ENCODE measurements at regions not wholly inside any gene's neighbourhood (a gene's known extent, or its start where the extent isn't known, plus 50 kb on each side); places are given as distances from the start of the nearest gene placed in this dataset.

DNA sequence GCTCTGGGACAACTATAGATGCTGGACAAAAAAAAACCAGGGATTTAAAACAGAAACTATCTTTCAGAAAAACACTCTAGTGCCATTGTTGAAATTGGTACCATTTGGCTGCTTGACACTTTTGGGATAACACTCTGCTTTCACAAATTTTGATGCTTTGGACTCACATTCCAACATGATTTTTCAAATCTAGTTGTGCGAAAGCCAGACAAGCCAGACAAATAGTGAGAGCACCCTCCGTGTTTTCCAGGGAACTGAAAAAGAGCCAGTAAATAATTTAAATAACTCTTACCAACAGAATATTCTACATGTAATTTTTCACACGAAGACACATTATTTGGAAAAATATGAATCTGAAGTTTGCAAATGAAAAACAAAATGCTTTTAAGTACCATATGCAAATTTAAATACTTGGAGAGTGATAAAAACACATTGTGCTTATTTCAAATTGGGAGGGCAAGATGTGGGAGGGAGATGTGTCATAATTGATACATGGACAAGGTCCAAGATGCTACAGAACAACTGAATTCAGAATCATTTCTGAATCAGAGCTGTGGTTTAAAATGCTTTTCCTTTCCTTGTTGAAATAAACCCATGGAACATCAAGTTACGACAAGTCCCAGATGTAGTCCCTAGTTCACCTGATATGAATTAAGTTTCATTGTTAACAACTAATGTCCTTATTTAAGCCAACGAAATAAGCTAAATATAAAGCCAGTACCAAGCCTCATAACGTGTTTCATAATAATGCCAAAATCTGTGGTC is 144.2 kb upstream of the SOX2 start:
- Histone ChIP-seq H3K27ac (no peak overlapping the region), H3K4me2 (ENCODE audit: low read length) (no peak overlapping the region), H3K27me3 (ENCODE audit: control insufficient read depth, insufficient read depth, low read length) (no peaks in the 10 kb centered on the region), H3K79me2 (no peaks in the 10 kb centered on the region), H3K4me1 (no peaks in the 10 kb centered on the region), H3K36me3 (ENCODE audit: control insufficient read depth, insufficient read depth, low read length) (no peaks in the 10 kb centered on the region), H3K9ac (no peak overlapping the region), H3K4me3 (ENCODE audit: low read depth, low read length) (no peak overlapping the region), H2AFZ (no peak overlapping the region), H3K9me3 (ENCODE audit: control insufficient read depth, low read length) (no peaks in the 10 kb centered on the region)
- TF ChIP-seq, protein P1, sequence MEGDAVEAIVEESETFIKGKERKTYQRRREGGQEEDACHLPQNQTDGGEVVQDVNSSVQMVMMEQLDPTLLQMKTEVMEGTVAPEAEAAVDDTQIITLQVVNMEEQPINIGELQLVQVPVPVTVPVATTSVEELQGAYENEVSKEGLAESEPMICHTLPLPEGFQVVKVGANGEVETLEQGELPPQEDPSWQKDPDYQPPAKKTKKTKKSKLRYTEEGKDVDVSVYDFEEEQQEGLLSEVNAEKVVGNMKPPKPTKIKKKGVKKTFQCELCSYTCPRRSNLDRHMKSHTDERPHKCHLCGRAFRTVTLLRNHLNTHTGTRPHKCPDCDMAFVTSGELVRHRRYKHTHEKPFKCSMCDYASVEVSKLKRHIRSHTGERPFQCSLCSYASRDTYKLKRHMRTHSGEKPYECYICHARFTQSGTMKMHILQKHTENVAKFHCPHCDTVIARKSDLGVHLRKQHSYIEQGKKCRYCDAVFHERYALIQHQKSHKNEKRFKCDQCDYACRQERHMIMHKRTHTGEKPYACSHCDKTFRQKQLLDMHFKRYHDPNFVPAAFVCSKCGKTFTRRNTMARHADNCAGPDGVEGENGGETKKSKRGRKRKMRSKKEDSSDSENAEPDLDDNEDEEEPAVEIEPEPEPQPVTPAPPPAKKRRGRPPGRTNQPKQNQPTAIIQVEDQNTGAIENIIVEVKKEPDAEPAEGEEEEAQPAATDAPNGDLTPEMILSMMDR (IDR thresholded peaks at IDR 0.05), result no peak

DNA sequence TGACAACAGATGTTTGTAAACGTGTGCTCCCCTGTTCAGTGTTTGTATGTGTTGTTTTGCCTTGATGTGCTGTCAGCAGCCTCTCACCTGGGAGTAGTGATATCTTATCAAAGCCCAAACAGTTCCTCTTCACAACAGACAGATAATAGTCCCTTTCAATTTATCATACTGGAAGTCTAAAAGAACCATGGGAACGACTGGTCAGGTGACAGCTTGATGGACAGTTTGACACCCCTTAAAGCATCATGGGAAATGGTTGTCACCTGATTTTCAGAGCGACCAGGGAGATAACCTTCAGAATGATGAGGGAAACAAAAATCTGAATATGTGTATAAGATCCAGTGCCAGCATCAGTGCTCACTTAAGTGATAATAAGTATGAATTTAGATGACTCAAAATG is 146.3 kb upstream of the SOX2 start:
- H3K4me3 ChIP-seq (ENCODE audit: low read depth, low read length), result no peak overlapping the region
- H3K27me3 ChIP-seq (ENCODE audit: control insufficient read depth, insufficient read depth, low read length), result no peaks in the 10 kb centered on the region
- no peaks in the 10 kb centered on the region for H3K4me1 ChIP-seq
- H3K79me2 ChIP-seq, result no peaks in the 10 kb centered on the region
- TF ChIP-seq, protein P1 (IDR thresholded peaks at IDR 0.05), result no peak
- no peaks in the 10 kb centered on the region for H3K9me3 ChIP-seq (ENCODE audit: control insufficient read depth, low read length)
- H3K4me2 ChIP-seq (ENCODE audit: low read length), result no peak overlapping the region
- H3K36me3 ChIP-seq (ENCODE audit: control insufficient read depth, insufficient read depth, low read length), result no peaks in the 10 kb centered on the region
- H2AFZ ChIP-seq, result no peak overlapping the region
- H3K27ac ChIP-seq, result no peak overlapping the region
- no peak overlapping the region for H3K9ac ChIP-seq

DNA sequence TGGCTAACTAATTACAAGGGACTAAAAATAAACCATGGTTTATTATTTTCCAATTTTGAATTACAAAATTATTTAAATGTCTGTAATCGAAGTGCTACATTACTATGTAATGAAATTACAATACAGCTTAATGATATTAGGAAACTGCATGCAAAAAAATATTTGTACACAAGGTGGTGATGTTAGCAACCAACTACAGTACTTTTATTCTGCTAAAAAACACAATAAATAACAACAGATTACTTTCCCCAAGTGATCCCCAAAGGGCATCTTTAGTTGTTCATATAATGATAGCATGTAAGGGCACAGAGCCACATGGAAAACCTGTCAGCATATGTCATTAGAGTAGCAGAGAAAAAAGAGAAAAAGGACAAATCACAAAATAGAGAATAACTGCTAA is 147.5 kb upstream of the SOX2 start:
- Histone ChIP-seq H3K9ac (no peak overlapping the region), H3K4me2 (ENCODE audit: low read length) (no peak overlapping the region), H3K4me3 (ENCODE audit: low read depth, low read length) (no peak overlapping the region), H3K9me3 (ENCODE audit: control insufficient read depth, low read length) (no peaks in the 10 kb centered on the region), H3K4me1 (no peaks in the 10 kb centered on the region), H3K27ac (no peak overlapping the region), H3K79me2 (no peaks in the 10 kb centered on the region), H3K27me3 (ENCODE audit: control insufficient read depth, insufficient read depth, low read length) (no peaks in the 10 kb centered on the region), H2AFZ (no peak overlapping the region), H3K36me3 (ENCODE audit: control insufficient read depth, insufficient read depth, low read length) (no peaks in the 10 kb centered on the region)
- TF ChIP-seq, protein P1 (IDR thresholded peaks at IDR 0.05), result no peak

DNA sequence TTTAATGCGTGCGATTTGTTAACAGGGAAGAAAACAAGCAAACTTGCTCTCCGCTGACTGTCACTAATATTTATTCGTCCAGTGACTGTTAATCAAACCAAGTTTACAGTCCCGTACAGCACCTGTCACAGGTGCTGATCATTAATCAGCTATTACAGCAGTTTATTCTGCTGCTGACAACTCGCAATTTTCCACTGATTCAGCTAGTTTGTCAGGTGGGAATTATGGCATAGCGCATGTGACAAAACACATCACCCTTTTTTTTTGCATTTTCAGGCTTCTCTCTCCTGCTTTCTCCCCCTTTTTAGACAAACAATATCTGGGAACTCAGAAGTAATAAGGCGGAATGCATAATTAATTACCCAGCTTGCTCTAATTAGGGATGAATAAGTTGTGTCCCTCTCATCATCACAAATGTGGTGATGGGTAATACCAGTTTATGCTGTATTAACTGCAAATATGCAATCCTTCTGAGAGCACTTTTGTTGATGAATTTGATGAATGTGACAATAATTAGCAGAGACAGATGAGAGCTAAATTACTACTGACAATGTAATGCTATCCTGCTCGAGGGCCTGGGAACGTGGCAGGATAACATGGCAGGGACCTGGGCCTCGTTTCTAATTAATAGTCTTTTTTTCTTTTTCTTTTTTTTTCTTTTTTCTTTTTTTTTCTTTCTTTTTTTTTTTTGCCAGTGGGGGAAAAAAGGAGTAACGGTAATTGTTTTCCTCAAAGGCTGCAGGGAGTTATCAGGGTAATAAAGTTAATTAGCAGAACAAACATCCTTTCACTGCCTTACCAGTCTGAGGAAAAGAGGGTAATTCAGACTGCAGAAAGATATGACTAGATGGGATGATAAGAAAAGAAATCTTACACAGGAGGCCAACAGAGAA is 150.3 kb upstream of the SOX2 start:
- Histone ChIP-seq H3K9me3 (ENCODE audit: control insufficient read depth, low read length) (no peaks in the 10 kb centered on the region), H3K9ac (no peak overlapping the region), H3K4me1 (no peaks in the 10 kb centered on the region)

More for the DNA sequence above, 150.3 kb upstream of the SOX2 start:
- H3K79me2 ChIP-seq, result no peaks in the 10 kb centered on the region
- no peaks in the 10 kb centered on the region for H3K27me3 ChIP-seq (ENCODE audit: control insufficient read depth, insufficient read depth, low read length)
- TF ChIP-seq, protein P1 (IDR thresholded peaks at IDR 0.05), result no peak
- peak overlapping the region; percentile 36 for H2AFZ ChIP-seq
- H3K4me2 ChIP-seq (ENCODE audit: low read length), result peak overlapping the region; percentile 27
- no peaks in the 10 kb centered on the region for H3K36me3 ChIP-seq (ENCODE audit: control insufficient read depth, insufficient read depth, low read length)
- peak overlapping the region; percentile 35 for H3K4me3 ChIP-seq (ENCODE audit: low read depth, low read length)
- H3K27ac ChIP-seq, result no peak overlapping the region
